Hypothalamus (tissue), 51 donors: ENCODE measurements at regions not wholly inside any gene's neighbourhood (a gene's known extent, or its start where the extent isn't known, plus 50 kb on each side); places are given as distances from the start of the nearest gene placed in this dataset.
"Not testable (repeated sequence)": the region's sequence is repeated elsewhere in the genome, so short reads cannot be mapped to it uniquely, and the experiment has no call there.

ENCODE experiments used
- DNase-seq, 51 donors: peaks; one replicate each; lab custom pipeline; 2025; lab: John Stamatoyannopoulos, UW

GRCh38 chr1:80533093-80533492 is 1267.6 kb upstream of the ADGRL2 start:
- no peak for DNase-seq

GRCh38 chr1:80531182-80531581 is 1269.6 kb upstream of the ADGRL2 start:
- no peak for DNase-seq

DNA sequence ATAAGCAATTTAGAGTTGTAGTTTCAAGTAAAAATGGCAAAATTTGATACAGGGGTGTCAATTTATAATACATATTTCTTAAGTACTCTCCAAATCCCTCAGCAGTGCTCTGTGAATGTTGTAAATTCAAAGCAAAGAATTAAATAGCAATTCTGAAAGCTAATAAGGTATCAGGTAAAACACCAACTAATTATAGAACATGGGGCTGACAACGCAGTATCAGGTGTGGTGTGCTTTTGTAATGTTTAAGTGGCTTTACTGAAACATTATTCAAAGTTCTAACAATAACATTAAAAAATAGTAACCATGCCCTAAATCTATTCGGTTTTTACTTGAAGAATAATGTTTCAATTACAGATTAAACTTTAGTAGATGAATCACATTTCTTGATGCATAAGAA is 1271.2 kb upstream of the ADGRL2 start:
- no peak for DNase-seq

- DNase-seq = no peak
Observed at GRCh38 chr1:80523861-80524260, 1276.9 kb upstream of the ADGRL2 start.

- DNase-seq = not testable (repeated sequence)
Observed at GRCh38 chr1:80523071-80523470, 1277.7 kb upstream of the ADGRL2 start.

DNA sequence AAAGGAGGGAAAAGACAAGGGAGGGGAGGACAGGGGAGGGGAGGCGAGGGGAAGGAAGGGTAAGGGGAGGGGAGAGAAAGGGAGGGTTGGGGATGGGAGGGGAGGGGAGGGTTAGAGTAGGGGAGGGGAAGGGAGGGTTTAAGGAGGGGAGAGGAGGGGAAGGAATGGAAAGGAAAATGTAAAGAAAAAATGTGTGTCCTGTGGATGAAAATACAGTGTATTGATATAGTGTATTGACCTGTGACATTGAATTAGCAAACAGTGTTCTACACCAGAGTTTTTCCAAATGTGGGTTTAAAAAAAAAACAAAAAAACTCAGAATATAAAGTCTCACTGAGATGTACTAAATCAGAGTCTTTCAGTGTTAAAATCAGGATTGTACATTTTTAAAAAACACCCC is 1279.8 kb upstream of the ADGRL2 start:
- DNase-seq = no peak

GRCh38 chr1:80517062-80517461 is 1283.7 kb upstream of the ADGRL2 start:
- no peak for DNase-seq

DNA sequence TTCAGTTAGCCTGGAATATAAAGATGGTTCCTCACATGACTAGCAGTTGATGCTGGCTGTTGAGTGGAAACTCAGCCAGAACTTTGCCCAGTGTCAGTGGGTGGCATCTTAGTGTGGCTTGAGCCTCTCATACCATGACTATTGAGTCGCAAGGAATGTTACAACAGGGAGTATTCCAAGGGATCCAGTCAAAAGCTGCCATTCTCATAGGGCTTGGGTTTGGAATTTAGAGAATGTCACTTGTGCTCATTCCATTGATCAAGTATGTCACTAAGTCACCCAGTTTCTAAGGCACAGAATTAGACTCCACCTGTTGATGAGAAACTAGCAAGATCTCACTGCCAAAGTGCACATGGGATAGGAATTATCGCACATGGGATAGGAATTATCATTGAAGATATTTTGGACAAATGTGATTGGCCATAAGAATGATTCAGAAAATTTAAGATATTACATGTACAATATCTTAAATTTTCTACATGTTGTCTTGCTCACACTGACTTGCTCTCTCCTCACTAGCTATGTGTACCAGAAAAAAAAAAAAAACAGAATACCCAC is 1290.7 kb upstream of the ADGRL2 start:
- no peak for DNase-seq

DNA sequence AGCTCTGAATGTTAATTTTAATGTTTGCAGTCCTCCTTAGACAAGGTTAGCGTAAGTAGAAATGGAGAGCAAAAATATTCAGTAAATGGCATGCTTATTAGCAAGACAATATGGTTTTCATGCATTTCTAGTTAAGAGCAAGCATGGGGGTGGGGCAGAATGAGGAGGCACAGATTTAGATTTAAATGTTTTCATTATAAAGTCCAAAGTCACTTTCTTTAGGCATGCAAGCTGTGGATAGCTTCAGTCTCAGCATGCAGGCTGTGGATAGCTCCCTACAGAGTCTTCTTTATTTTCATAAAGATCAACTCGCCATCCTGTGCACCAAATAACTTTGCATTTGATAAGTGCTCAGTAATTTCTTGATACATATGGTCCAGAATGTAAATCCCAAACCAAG is 1294.5 kb upstream of the ADGRL2 start:
- no peak for DNase-seq

DNA sequence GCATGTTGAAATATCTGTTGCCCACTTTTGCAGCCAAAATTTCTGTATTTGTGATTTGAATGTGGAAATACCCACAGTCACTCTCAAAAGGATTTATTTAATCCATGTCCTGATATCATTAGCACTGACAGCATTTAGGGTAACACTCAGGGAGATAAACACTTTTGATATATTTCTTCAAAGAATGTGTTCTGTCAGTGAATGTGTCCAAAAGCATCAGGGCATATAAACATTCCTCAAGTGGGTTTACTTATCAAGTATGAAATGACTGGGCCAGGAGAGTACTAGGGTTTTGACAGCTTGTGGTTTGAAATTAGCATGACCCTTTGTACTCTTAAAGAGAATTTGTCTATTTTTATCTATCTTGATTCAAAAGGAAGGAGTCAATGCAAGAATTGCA is 1302.1 kb upstream of the ADGRL2 start:
- no peak for DNase-seq

- DNase-seq = no peak
Observed at GRCh38 chr1:80495806-80496205, 1304.9 kb upstream of the ADGRL2 start.

DNA sequence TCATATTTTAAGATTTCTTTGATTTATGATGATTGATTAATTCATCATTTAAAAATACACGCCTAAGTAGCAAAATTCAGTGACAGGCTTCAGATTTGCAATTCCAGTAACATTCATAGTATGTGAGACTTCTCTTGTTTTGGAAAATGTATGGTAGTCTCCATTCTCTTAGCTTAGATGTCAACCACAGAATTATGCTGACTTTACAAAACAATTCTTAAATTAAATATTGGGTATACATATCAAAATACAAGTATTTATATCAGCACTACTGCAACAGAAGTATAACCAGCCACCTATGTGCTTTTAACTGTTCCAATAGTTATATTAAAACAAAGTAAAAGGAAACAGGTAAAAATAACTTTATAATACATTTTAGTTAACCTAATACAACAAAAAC is 1328.6 kb upstream of the ADGRL2 start:
- DNase-seq = no peak

GRCh38 chr1:80468356-80468755 is 1332.4 kb upstream of the ADGRL2 start:
- DNase-seq = no peak

GRCh38 chr1:80462006-80462405 is 1338.7 kb upstream of the ADGRL2 start:
- DNase-seq = peak in 1 of 51 donors; percentile 3

DNA sequence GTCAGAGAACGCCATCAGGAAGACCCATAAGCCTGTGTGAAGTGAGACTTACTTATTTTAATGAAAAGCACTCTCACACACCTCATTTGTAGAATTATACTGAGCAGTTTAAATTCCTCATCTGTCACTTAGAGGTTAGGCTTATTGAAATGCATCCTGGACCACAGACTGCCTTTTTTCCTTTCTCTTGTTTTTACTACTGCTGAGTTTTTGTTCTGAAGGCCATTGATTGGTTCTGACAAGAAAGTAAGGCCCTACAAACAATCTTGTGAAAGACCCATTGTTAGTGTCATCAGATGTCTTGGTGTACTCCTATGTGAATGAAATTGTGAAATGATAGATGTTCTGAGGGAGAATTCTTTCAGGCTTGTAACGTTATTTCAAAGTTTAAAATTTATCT is 1343.3 kb upstream of the ADGRL2 start:
- DNase-seq = no peak

- DNase-seq = no peak
Observed at GRCh38 chr1:80453775-80454174, 1347.0 kb upstream of the ADGRL2 start.

DNA sequence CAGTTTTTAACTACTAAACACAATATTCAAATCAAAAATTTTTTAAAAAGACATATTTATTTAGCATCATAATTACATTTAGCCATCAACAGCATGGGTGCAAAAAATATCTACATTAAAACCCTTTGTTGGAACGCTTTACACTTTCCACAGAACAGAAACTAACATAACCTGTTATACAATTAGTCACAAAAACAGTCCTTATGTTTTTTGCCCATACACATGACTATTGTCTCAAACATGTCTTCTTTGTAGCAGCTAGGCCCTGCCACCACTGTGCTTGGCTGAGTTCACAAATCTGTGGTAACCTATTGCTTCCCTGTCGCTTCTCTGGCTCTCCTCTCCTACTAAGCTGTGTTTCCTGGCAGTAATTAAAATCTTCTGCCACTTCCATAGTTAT is 1350.0 kb upstream of the ADGRL2 start:
- DNase-seq = no peak

GRCh38 chr1:80448081-80448480 is 1352.7 kb upstream of the ADGRL2 start:
- no peak for DNase-seq

DNA sequence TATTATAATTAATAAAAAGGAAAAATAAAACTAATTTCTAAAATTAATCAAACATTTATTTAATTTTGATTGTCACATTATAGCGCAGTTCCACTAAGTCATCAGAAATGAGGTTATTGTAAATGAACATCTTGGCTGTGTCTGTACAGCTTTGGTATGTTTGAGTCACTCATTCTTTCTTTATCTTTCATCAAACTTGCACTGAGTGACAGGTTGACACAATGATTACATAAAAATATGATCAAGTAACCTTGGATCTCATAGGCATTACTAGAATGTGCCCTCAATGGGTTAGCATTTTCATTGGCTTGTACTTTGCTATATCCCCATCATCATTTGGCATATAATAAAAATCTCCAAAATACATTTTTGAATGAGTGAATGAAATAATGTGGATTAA is 1353.2 kb upstream of the ADGRL2 start:
- no peak for DNase-seq

GRCh38 chr1:80445033-80445432 is 1355.7 kb upstream of the ADGRL2 start:
- DNase-seq = no peak

DNA sequence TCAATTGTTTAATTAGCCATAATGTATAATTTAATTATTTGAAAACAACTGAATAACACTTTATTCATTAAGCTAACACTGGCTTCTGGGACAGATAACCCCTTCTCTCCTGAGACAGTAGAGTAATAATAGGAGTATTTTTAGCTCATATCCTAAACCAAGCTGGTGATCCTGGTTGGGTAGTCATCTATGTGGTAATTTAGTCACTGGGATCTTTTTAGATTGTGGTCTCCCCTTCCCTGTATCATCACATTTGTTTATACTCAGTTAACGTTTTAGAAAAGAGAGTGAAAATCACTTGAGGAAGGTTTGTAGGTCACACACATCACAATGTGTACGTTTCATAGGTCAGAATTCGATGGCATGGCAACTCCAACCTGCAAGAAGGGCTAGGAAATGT is 1356.6 kb upstream of the ADGRL2 start:
- no peak for DNase-seq

GRCh38 chr1:80441664-80442063 is 1359.1 kb upstream of the ADGRL2 start:
- DNase-seq = no peak

DNA sequence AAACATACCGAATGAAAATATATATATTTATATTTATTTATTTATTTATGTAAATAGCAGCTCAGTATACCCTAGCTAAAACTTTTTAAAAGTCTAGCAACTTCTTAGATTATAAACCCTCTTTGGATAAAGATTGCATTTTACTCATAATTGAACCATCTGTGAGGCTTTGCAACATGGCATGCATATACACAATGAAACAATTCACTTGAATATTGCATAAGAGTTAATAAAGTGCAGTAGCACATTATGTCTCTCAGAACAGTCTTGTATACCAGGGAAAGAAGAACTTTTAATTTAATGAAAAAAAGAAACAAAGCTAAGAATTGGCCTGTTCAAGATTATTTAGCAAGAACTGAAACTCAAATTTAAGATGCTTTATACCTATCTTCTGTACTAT is 1363.9 kb upstream of the ADGRL2 start:
- no peak for DNase-seq

DNA sequence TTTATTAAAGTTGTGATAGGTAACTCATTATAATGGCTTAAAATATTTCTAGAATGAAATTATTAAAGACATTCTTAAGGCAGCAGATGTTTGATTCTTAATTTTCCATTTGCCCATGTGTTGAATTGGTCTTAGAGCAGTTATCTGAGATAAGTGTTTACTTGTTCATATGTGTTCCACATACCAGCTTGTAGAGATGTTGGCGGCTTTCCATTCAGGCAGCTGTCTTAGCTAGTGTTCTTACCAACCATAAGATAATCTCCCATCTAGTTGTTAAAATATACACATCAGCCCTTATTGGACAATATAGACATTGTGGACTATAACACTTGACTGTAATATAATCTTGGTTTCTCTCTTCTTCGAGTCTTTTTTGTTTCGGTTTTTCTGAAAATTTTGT is 1372.9 kb upstream of the ADGRL2 start:
- DNase-seq = no peak
